SJCRH30 (cell line): ENCODE measurements at regions not wholly inside any gene's neighbourhood (a gene's known extent, or its start where the extent isn't known, plus 50 kb on each side); places are given as distances from the start of the nearest gene placed in this dataset.
"Not testable (repeated sequence)": the region's sequence is repeated elsewhere in the genome, so short reads cannot be mapped to it uniquely, and the experiment has no call there.

Experiments used
- DNase-seq, 2 experiments: peaks; one replicate each; pipeline ENCODE4 v3.0.0-alpha.2; 2015 to 2020
- H3K27ac ChIP-seq: fragments of 250-450 bp; sonication (Bioruptor Pico); 2 replicates; pipeline ENCODE4 v1.5.1; 2020; ENCODE audit warnings: mild to moderate bottlenecking, moderate library complexity
- H3K27me3 ChIP-seq: fragments of 250-450 bp; sonication (Bioruptor Pico); 2 replicates; pipeline ENCODE4 v1.5.1; 2020; ENCODE audit warnings: mild to moderate bottlenecking, moderate library complexity
- H3K36me3 ChIP-seq: fragments of 250-450 bp; sonication (Bioruptor Pico); 2 replicates; pipeline ENCODE4 v1.5.1; 2020; ENCODE audit warnings: mild to moderate bottlenecking, moderate library complexity
- H3K4me1 ChIP-seq: fragments of 250-450 bp; sonication (Bioruptor Pico); 2 replicates; pipeline ENCODE4 v1.5.1; 2020; ENCODE audit warnings: mild to moderate bottlenecking, moderate library complexity
- H3K4me3 ChIP-seq: fragments of 250-450 bp; sonication (Bioruptor Pico); 2 replicates; pipeline ENCODE4 v1.5.1; 2020; ENCODE audit warnings: mild to moderate bottlenecking, moderate library complexity
- H3K9me3 ChIP-seq: fragments of 250-450 bp; sonication (Bioruptor Pico); replicated peaks from 2 replicates; pipeline ENCODE4 v1.5.1; 2020; ENCODE audit warnings: mild to moderate bottlenecking, moderate library complexity

DNA sequence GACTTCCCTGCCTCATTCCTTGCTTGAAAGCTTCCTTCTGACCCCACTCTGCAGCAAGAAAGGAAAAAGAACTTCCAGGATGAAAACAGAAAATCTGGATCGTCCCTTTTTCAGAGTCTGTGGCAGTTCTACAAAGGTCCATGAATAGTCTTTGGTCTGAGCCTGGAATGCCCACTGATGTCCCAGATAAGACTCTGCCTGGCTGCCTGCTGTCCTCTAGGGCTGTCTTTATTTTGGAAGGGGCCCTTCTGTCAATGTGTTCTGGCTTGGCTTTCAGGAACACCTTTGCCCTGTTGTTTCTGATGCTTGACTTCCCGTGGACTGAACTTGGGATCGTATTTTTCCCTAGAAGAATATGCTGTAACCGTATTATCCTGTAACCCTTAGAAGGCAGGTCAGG is 114.7 kb upstream of the LNX1 start:
- no peak for DNase-seq
- H3K27ac ChIP-seq: no peak overlapping the region
- H3K4me3 ChIP-seq: no peak overlapping the region
- 0 out of 2 replicates have a peak, but pooled peaks cover 3% of the 10 kb centered on the region for H3K9me3 ChIP-seq
- peaks cover 12% of the 10 kb centered on the region for H3K4me1 ChIP-seq
- H3K27me3 ChIP-seq: no peaks in the 10 kb centered on the region
- no peaks in the 10 kb centered on the region for H3K36me3 ChIP-seq

DNA sequence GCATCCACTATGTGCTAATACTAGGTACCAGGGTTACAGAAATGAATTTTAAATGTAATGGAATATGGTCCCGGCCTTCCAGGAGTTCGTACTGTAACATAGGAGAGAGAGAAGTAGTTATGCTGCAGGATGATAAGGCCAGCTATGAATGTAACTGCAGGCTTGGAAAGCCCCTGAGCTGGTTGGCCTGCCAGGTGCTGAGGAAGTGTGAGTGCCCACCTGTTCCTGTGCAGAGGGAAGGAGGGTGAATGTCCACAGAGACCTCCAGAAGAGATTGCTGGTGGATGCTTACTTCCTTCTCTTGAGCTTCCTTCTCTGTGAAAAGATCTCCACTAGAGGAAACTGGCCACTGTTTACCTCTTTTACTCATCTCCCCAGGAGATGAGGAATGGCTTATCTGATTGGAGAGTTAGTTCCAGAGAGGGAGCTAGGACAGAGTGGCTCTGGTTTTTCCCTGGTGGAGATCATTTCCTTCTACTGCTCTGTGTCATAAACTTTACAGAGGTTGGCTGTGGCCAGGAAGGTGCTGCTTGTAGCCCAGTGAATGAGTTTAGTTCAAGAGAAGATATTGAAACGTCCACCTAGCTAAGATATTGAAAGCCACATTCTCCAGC is 114.0 kb upstream of the LNX1 start:
- Histone ChIP-seq H3K36me3 (no peaks in the 10 kb centered on the region), H3K27ac (no peak overlapping the region), H3K9me3 (0 out of 2 replicates have a peak, but pooled peaks cover 3% of the 10 kb centered on the region), H3K4me3 (no peak overlapping the region), H3K27me3 (no peaks in the 10 kb centered on the region), H3K4me1 (peaks cover 12% of the 10 kb centered on the region)
- DNase-seq: no peak

DNA sequence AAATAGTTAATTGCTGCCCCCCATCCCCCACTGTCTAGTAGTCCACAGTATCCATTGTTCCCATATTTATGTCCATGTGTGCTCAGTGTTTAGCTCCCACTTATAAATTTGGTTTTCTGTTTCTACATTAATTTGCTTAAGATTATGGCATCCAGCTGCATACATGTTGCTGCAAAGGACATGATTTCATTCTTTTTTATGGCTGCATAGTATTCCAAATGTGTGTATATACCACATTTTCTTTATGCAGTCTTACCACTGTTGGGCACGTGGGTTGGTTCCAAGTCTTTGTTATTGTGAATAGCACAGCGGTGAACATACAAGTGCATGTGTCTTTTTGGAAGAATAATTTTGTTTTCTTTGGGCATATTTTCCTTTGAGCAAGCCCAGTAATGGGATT is 113.0 kb upstream of the LNX1 start:
- H3K9me3 ChIP-seq: 0 out of 2 replicates have a peak, but pooled peaks cover 3% of the 10 kb centered on the region
- no peak for DNase-seq
- H3K27me3 ChIP-seq: no peaks in the 10 kb centered on the region
- no peaks in the 10 kb centered on the region for H3K36me3 ChIP-seq
- H3K4me1 ChIP-seq: peaks cover 12% of the 10 kb centered on the region
- no peak overlapping the region for H3K4me3 ChIP-seq
- H3K27ac ChIP-seq: no peak overlapping the region

DNA sequence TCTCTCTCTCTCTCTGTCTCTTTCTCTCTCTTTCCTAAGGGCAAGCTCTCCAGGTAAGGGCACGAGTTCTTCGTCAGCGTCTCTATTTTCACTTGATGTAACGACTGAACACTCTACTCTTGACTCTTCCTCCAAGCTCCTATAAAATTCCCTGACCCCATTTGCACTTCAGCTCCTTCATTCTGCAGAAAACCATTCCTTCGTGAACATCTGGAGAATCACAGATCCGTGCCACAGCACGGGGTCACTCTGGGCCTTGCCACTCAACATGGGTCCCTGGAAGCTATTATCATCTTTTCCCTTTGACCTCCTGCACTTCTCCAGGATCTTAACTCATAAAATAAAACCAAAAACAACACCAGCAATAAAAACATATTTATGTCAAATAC is 112.0 kb upstream of the LNX1 start:
- Histone ChIP-seq H3K9me3 (no peaks in the 10 kb centered on the region), H3K4me3 (peak overlapping the region; percentile 57), H3K36me3 (no peaks in the 10 kb centered on the region), H3K4me1 (peaks cover 12% of the 10 kb centered on the region), H3K27ac (peak overlapping the region; percentile 62), H3K27me3 (no peaks in the 10 kb centered on the region)
- DNase-seq: no peak

DNA sequence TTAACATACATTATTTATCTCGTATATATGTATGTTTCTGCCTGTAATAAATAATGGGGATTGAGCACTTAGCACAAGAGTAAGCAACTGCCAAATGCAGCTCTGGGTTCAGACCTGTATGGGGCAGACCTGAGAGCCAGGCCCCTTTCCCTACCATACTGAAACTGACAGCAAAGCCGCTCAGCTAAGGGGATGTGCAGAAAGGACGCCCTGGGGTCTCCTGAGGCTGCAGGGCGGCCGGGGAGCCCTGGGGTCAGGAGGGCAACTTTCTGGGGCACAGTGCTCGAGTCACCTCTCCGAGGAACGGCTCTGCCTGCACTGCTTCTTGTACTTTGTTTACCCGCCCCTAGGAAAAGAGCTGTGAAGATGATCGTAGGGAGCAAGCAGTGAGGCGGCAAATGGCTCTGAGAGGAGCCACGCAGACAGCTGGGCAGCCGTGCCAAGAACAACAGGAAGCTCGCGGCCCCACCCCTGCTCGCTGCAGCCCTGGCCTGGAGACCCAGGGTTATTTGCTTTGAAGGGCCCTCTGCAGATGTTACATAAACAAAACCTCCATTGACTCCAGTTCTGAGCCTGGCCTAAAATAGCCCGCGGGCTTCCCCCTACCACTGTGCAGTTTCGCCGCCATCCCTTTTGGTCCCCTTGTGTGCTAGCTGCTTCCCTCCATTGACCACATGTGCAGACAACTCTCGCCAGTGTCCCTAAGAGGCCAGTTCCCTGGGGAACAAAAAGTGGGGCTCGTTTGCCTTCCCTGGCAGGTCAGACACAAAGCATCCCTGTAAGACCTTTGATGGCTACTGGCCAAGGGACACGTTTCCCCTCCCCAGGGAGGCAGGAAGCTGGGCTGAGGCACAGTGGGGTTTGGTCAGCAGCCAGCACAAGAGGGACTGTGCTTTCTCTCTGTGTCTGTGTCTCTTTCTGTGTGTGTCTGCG is 111.3 kb upstream of the LNX1 start:
- peaks cover 12% of the 10 kb centered on the region for H3K4me1 ChIP-seq
- peak overlapping the region; percentile 57 for H3K4me3 ChIP-seq
- peak; percentile 89 to 93 for DNase-seq
- H3K27me3 ChIP-seq: no peaks in the 10 kb centered on the region
- no peaks in the 10 kb centered on the region for H3K36me3 ChIP-seq
- H3K9me3 ChIP-seq: no peaks in the 10 kb centered on the region
- peak overlapping the region; percentile 62 for H3K27ac ChIP-seq

DNA sequence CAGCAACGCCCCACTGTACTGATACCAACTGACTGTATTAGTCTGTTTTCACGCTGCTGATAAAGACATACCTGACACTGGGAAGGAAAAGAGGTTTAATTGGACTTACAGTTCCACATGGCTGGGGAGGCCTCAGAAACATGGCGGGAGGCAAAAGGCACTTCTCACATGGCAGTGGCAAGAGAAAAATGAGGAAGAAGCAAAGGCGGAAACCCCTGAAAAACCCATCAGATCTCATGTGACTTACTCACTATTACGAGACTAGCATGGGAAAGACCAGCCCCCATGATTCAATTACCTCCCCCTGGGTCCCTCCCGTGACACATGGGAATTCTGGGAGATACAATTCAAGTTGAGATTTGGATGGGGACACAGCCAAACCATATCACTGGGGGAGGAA is 110.0 kb upstream of the LNX1 start:
- peaks cover 12% of the 10 kb centered on the region for H3K4me1 ChIP-seq
- H3K36me3 ChIP-seq, H3K4me3 ChIP-seq, H3K27ac ChIP-seq, H3K9me3 ChIP-seq, DNase-seq, H3K27me3 ChIP-seq: not testable (repeated sequence)

DNA sequence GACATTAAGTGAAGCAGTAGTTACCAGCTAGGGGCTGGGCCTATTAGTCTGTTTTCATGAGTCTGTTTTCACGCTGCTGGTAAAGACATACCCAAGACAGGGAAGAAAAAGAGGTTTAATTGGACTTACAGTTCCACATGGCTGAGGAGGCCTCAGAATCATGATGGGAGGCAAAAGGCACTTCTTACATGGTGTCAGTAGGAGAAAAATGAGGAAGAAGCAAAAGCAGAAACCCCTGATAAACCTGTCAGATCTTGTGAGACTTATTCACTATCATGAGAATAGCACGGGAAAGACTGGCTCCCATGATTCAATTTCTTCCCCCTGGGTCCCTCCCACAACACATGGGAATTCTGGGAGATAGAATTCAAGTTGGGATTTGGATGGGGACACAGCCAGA is 108.0 kb upstream of the LNX1 start:
- DNase-seq, H3K4me3 ChIP-seq, H3K9me3 ChIP-seq, H3K27ac ChIP-seq, H3K36me3 ChIP-seq, H3K27me3 ChIP-seq: not testable (repeated sequence)
- H3K4me1 ChIP-seq: peaks cover 12% of the 10 kb centered on the region

DNA sequence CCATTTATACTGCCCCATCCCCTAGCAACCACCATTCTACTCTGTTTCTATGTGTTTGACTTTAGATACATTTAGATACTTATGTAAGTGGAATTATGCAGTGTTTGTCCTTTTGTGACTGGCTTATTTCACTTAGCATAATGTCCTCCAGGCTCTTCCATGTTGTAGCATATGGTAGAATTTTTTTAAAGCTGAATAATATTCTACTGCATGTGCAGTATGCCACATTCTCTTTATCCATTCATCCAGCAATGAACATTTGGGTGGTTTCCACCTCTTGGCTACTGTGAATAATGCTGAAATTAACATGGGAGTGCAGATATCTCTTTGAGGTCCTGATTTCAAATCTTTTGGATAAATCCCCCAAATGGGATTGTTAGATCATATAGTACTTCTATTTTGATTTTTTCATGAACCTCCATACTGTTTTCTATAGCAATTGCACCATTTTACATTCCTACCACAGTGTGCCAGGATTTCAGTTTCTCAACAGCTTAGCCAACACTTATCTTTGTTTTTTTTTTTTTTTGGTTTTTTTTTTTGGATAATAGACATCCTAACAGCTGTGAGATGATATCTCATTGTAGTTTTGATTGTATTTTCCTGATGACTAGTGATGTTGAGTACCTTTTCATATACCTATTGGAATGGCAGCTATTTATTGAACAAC is 105.9 kb upstream of the LNX1 start:
- no peaks in the 10 kb centered on the region for H3K9me3 ChIP-seq
- H3K4me1 ChIP-seq: peaks cover 2% of the 10 kb centered on the region; the same call in 1 of the 2 replicates
- H3K4me3 ChIP-seq: no peak overlapping the region
- no peaks in the 10 kb centered on the region for H3K27me3 ChIP-seq
- DNase-seq: no peak
- no peaks in the 10 kb centered on the region for H3K36me3 ChIP-seq
- no peak overlapping the region for H3K27ac ChIP-seq

DNA sequence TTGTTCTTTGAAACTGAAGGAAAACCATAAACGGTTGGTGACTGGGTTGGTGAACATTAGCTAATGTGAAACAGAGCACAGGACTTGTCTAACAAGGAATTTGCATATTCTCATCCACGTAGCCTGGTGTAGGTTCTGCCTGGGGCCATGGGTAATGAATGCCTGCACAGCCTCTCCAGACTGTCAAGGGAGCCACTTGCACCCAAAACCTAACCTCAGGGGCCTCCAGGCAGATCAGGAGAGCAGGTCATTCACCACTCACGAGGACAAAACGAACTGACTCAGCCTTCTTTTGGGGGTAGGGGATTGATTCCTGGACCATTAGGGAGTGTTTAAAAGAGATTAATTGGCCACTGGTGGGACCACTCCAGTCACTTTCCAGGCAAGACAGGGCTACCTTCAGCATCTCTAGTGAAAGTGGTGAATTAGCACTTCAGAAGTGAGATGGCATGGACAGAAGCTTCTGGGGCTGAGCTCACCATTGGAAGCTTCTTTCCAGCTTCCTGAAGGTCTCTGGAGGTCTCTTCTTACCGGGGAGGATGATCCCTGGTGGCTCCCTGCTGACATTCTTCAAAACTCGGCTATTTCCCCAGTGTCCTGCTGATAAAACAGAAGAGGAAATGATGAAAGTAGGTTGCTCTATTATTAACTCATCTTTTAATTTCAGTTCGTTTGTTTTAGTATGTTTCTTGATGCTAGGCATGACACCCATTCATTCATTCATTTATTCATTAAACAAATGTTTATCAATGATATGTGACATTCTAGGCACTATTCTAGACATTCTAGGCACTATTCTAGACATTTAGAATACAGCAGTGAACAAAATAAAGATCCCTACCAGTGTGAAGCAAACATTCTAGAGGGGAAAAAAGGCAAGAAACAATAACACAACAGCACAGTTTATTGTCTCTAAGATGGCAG is 104.5 kb upstream of the LNX1 start:
- DNase-seq: no peak
- H3K9me3 ChIP-seq: no peaks in the 10 kb centered on the region
- no peak overlapping the region for H3K27ac ChIP-seq
- no peaks in the 10 kb centered on the region for H3K4me1 ChIP-seq
- no peaks in the 10 kb centered on the region for H3K27me3 ChIP-seq
- H3K36me3 ChIP-seq: no peaks in the 10 kb centered on the region
- H3K4me3 ChIP-seq: no peak overlapping the region

DNA sequence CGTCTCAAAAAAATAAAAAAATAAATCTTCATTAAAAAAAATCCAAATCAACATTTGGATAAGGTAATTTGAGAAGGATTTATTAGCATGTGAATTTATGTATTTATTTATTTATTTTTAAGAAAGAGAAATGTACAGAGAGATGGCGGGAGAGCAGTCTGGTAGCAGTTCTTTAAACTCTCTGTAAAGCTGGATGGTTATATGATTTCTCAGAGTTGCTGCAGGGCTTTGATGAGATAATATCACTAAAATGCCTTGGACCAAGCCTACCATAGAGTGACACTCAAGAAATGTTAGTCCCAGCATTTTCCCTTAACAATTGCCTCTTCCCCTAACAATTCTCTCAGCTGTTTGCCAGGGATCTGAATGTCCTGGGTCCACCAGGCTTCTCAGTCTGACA is 103.4 kb upstream of the LNX1 start:
- no peak for DNase-seq
- Histone ChIP-seq H3K27me3 (no peaks in the 10 kb centered on the region), H3K9me3 (no peaks in the 10 kb centered on the region; the same call in 1 of the 2 replicates), H3K4me3 (no peak overlapping the region), H3K4me1 (no peaks in the 10 kb centered on the region), H3K36me3 (no peaks in the 10 kb centered on the region), H3K27ac (no peak overlapping the region)

DNA sequence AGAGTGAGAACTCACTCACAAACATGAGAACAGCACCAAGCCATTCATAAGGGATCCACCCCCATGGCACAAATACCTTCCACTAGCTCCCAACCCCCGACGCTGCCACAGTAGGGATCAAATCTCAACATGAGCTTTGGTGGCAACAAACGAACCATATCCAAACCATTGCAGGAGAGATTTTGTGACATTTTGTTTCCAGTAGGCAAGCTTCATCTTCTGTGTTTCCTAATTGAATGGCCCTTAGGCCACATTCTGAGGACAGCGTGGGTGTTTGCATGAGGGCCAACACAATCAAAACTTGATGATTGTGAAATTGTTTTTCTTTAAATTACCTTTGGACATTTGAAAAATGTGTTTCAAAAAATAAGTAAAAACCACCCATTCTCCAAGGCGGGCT is 102.6 kb upstream of the LNX1 start:
- Histone ChIP-seq H3K4me1 (no peaks in the 10 kb centered on the region), H3K27me3 (no peaks in the 10 kb centered on the region), H3K36me3 (no peaks in the 10 kb centered on the region), H3K27ac (no peak overlapping the region), H3K4me3 (no peak overlapping the region), H3K9me3 (no peaks in the 10 kb centered on the region; the same call in 1 of the 2 replicates)
- DNase-seq: no peak

DNA sequence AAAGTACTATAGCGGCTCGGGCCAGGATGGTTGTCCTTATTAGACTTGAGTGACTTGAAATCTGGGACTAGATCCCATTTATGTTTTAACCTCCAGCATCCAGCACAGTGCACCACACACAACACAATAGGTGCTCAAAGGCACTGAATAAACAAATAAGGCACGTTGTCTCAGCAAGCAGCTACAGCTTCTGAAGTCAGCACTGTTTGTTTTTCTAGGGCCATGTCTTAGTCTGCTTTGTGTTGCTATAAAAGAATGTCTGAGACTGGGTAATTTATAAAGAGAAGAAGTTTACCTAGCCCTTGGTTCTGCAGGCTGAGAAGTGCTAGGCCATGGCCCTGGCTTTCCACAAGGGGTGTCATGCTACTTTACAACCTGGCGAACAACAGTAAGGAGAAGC is 102.1 kb upstream of the LNX1 start:
- no peaks in the 10 kb centered on the region for H3K36me3 ChIP-seq
- H3K4me1 ChIP-seq: no peaks in the 10 kb centered on the region
- no peaks in the 10 kb centered on the region for H3K27me3 ChIP-seq
- H3K4me3 ChIP-seq: no peak overlapping the region
- no peak for DNase-seq
- no peak overlapping the region for H3K27ac ChIP-seq
- no peaks in the 10 kb centered on the region; the same call in 1 of the 2 replicates for H3K9me3 ChIP-seq

DNA sequence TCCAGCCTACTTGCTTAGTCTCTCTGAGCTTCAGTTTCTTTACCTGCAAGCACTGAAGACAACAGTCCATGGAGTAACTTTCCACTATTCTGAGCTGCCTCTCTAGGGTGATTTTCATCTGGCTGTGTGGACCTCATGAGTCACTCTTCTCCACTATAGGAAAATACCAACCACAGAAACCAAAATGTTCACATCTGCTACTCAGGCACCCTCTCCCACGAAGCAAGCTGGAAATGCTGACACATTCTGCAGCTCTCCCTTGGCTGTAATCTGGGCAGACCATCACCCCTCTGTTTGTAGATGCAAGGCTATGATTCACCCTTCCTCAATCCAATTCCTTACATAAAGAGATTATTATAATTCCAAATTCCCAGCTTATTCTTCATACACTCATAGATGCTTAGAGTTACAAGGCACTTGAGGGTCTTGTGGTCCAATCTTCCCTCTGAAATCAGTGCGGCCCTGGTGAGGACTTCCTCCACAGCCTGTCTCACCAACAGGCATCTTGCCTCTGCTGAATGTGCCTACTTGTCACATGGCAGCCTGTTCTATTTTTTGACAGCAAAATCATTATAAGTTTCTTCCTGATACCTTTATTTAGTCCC is 97.0 kb upstream of the LNX1 start:
- no peak overlapping the region for H3K27ac ChIP-seq
- H3K4me3 ChIP-seq: no peak overlapping the region
- H3K4me1 ChIP-seq: no peaks in the 10 kb centered on the region
- no peaks in the 10 kb centered on the region for H3K36me3 ChIP-seq
- no peaks in the 10 kb centered on the region; the same call in 1 of the 2 replicates for H3K9me3 ChIP-seq
- DNase-seq: peak; percentile 19 to 32
- no peaks in the 10 kb centered on the region for H3K27me3 ChIP-seq

DNA sequence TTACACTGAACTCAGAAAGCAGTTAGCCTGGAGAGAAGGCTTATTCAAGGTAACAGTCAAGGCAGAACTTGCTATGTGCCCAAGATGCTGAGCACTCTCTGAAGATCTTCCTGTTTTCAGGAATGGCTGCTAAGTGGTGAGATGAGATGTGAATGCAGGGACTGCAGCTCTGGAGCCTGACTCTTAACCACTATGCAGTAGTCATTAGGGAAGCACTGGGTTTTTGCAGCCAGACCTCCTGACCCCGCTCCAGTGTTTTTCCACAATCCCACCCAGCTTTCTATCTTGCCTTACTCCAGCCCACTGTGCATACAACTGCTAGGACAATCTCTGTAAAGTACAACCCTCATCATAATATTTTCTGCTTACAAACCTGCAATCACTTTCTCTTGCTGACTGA is 95.2 kb upstream of the LNX1 start:
- Histone ChIP-seq H3K36me3 (no peaks in the 10 kb centered on the region), H3K4me1 (no peaks in the 10 kb centered on the region), H3K9me3 (no peaks in the 10 kb centered on the region; the same call in 1 of the 2 replicates), H3K27me3 (no peaks in the 10 kb centered on the region), H3K4me3 (no peak overlapping the region), H3K27ac (no peak overlapping the region)
- no peak for DNase-seq
